DMS 273 treated with DMSO at 0.1 percent for 48 hours (cell line): ENCODE measurements at regions not wholly inside any gene's neighbourhood (a gene's known extent, or its start where the extent isn't known, plus 50 kb on each side); places are given as distances from the start of the nearest gene placed in this dataset.

ENCODE experiments used
- DNase-seq: peaks from one replicate; lab custom pipeline; 2025; lab: John Stamatoyannopoulos, UW

GRCh38 chr14:28482251-28483040, 284.1 kb upstream of the FOXG1 start:
- no peak for DNase-seq

GRCh38 chr14:28483506-28483905, 283.1 kb upstream of the FOXG1 start:
- no peak for DNase-seq

- DNase-seq = no peak
Measured at GRCh38 chr14:28488684-28489083, 277.9 kb upstream of the FOXG1 start.

GRCh38 chr14:28493516-28493915, 273.1 kb upstream of the FOXG1 start:
- no peak for DNase-seq

- no peak for DNase-seq
Measured at GRCh38 chr14:28494196-28494595, 272.4 kb upstream of the FOXG1 start.

GRCh38 chr14:28496364-28496763, 270.2 kb upstream of the FOXG1 start:
- DNase-seq = no peak

GRCh38 chr14:28502517-28502916, 264.1 kb upstream of the FOXG1 start:
- DNase-seq = no peak

- DNase-seq = no peak
Measured at GRCh38 chr14:28515571-28515970, 251.0 kb upstream of the FOXG1 start.

GRCh38 chr14:28536889-28537288, 229.7 kb upstream of the FOXG1 start:
- DNase-seq = no peak

- DNase-seq = no peak
Measured at GRCh38 chr14:28542040-28542439, 224.5 kb upstream of the FOXG1 start.

GRCh38 chr14:28565345-28565744, 201.2 kb upstream of the FOXG1 start:
- no peak for DNase-seq

- DNase-seq = no peak
Measured at GRCh38 chr14:28570391-28570790, 196.2 kb upstream of the FOXG1 start.

- DNase-seq = no peak
Measured at GRCh38 chr14:28571636-28572035, 195.0 kb upstream of the FOXG1 start.

GRCh38 chr14:28576523-28576922, 190.1 kb upstream of the FOXG1 start:
- DNase-seq = no peak

GRCh38 chr14:28577187-28577586, 189.4 kb upstream of the FOXG1 start:
- DNase-seq = no peak

GRCh38 chr14:28577711-28578131, 188.9 kb upstream of the FOXG1 start:
- no peak for DNase-seq

- DNase-seq = no peak
Measured at GRCh38 chr14:28584951-28585350, 181.6 kb upstream of the FOXG1 start.

- no peak for DNase-seq
Measured at GRCh38 chr14:28589792-28590191, 176.8 kb upstream of the FOXG1 start.

GRCh38 chr14:28596391-28596790, 170.2 kb upstream of the FOXG1 start:
- no peak for DNase-seq

- DNase-seq = no peak
Measured at GRCh38 chr14:28599191-28599590, 167.4 kb upstream of the FOXG1 start.

GRCh38 chr14:28599605-28600004, 167.0 kb upstream of the FOXG1 start:
- DNase-seq = no peak

GRCh38 chr14:28603606-28604005, 163.0 kb upstream of the FOXG1 start:
- no peak for DNase-seq

- no peak for DNase-seq
Measured at GRCh38 chr14:28607661-28608060, 158.9 kb upstream of the FOXG1 start.

GRCh38 chr14:28608443-28608842, 158.1 kb upstream of the FOXG1 start:
- DNase-seq = no peak
